ENCODE measurements at regions not wholly inside any gene's neighbourhood (a gene's known extent, or its start where the extent isn't known, plus 50 kb on each side); places are given as distances from the start of the nearest gene placed in this dataset.

DNA sequence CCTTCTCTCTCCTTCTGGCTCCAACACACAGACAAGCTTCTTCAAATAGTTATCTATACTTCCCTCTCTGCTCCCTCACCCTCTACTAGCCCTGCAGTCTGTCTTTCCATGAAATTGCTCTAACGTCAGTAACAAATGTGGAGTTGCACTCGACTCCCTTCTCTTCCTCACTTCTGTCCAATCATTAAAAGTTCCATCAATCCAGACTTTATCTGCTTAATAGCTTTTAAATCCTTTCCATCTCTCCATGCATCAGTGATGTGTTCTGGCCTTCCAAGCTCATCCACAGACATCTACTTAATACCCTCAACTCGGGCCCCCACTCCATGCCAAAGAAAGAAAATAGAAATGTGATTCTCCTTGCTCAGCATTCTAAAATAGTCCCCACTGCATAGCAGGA is 422.1 kb upstream of the CDH5 start:
- no peaks in the 10 kb centered on the region for H3K27me3 ChIP-seq
- H3K27ac ChIP-seq = no peak overlapping the region
- WGBS, 5 donors = 17 to 39% (median 29%) methylated on average over 3 of the region's 3 CpGs
- intact Hi-C loops (cut with DNase I; ENCODE audit: low total_unique reads) = no loop called here
- TF ChIP-seq CTCF (IDR thresholded peaks at IDR 0.05) (no peak), POLR2A (IDR thresholded peaks at IDR 0.05) (no peak), EP300 (IDR thresholded peaks at IDR 0.05) (no peak)
- H3K9me3 ChIP-seq = no peaks in the 10 kb centered on the region
- no peaks in the 10 kb centered on the region for H3K4me1 ChIP-seq
- no peak overlapping the region for H3K4me3 ChIP-seq
- DNase-seq = no peak
- no peaks in the 10 kb centered on the region for H3K36me3 ChIP-seq

DNA sequence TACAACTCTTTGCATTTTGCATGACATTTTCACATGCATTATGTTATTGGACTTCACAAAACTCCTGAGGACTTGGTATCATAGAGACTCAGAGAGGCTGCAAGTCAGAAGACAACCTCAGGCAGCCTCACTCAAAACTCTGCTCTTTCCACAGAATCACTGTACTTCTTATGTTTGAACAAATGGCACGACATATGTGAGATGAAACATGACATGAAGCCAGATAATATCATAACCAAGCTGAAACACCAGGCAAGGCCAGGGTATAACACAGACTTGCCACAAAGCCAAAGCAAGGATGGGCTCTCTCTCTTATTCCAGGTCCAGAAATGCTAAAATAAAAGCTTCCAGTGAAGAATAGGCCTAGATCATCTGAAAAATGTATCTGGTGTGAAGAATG is 425.8 kb upstream of the CDH5 start:
- H3K4me3 ChIP-seq = no peak overlapping the region
- intact Hi-C loops (cut with DNase I; ENCODE audit: low total_unique reads) = no loop called here
- WGBS, 5 donors = 57 to 70% (median 59%) methylated on average over 1 of the region's 1 CpG
- no peak overlapping the region for H3K27ac ChIP-seq
- H3K27me3 ChIP-seq = no peaks in the 10 kb centered on the region
- no peaks in the 10 kb centered on the region for H3K9me3 ChIP-seq
- H3K36me3 ChIP-seq = no peaks in the 10 kb centered on the region
- H3K4me1 ChIP-seq = no peaks in the 10 kb centered on the region
- no peak for DNase-seq
- TF ChIP-seq CTCF (IDR thresholded peaks at IDR 0.05) (no peak), EP300 (IDR thresholded peaks at IDR 0.05) (no peak), POLR2AphosphoS5 (IDR thresholded peaks at IDR 0.05) (no peak), POLR2A (IDR thresholded peaks at IDR 0.05) (no peak)

- Histone ChIP-seq H3K4me1 (no peaks in the 10 kb centered on the region), H3K9me3 (no peaks in the 10 kb centered on the region), H3K27me3 (no peaks in the 10 kb centered on the region), H3K27ac (no peak overlapping the region), H3K4me3 (no peak overlapping the region), H3K36me3 (no peaks in the 10 kb centered on the region)
- DNase-seq = no peak
- intact Hi-C loops (cut with DNase I; ENCODE audit: low total_unique reads) = no loop called here
- WGBS, 5 donors = 60 to 68% (median 64%) methylated on average over 1 of the region's 1 CpG
- TF ChIP-seq EP300 (IDR thresholded peaks at IDR 0.05) = no peak
- TF ChIP-seq POLR2A (IDR thresholded peaks at IDR 0.05) = no peak
- no peak for TF ChIP-seq CTCF (IDR thresholded peaks at IDR 0.05)
- no peak for TF ChIP-seq POLR2AphosphoS5 (IDR thresholded peaks at IDR 0.05)
Measured at GRCh38 chr16:65938083-65938482, 428.4 kb upstream of the CDH5 start.

- DNase-seq = no peak
- Histone ChIP-seq H3K4me1 (no peaks in the 10 kb centered on the region), H3K27me3 (no peaks in the 10 kb centered on the region), H3K27ac (no peak overlapping the region), H3K36me3 (no peaks in the 10 kb centered on the region), H3K9me3 (no peaks in the 10 kb centered on the region), H3K4me3 (no peak overlapping the region)
- no peak for TF ChIP-seq CTCF (IDR thresholded peaks at IDR 0.05)
- TF ChIP-seq POLR2AphosphoS5 (IDR thresholded peaks at IDR 0.05) = no peak
- no peak for TF ChIP-seq EP300 (IDR thresholded peaks at IDR 0.05)
- no peak for TF ChIP-seq POLR2A (IDR thresholded peaks at IDR 0.05)
- WGBS, 5 donors = 82 to 100% (median 84%) methylated on average over 1 of the region's 1 CpG
- intact Hi-C loops (cut with DNase I; ENCODE audit: low total_unique reads) = no loop called here
Measured at GRCh38 chr16:65937455-65937854, 429.0 kb upstream of the CDH5 start.
